SK-N-SH treated with all-trans-retinoic acid at 6 μM for 48 hours (cell line): ENCODE measurements at regions not wholly inside any gene's neighbourhood (a gene's known extent, or its start where the extent isn't known, plus 50 kb on each side); places are given as distances from the start of the nearest gene placed in this dataset.
"Not testable (repeated sequence)": the region's sequence is repeated elsewhere in the genome, so short reads cannot be mapped to it uniquely, and the experiment has no call there.

Experiments
- ATAC-seq: fragments of 200-7000 bp; cut with Tn5 transposase; 3 replicates; pipeline ENCODE4 v1.9.1; 2020; ENCODE audit warnings: mild to moderate bottlenecking, moderate library complexity
- ARNTL ChIP-seq: fragments of 450-650 bp; formaldehyde crosslinking; IDR thresholded peaks from 2 replicates; pipeline ENCODE4 v1.5.0; 2020; ENCODE audit warnings: low read depth, mild to moderate bottlenecking, moderate library complexity, borderline replicate concordance
- BACH2 ChIP-seq: fragments of 250-450 bp; sonication (Bioruptor Pico); IDR thresholded peaks from 2 replicates; pipeline ENCODE4 v1.9.0; 2021; ENCODE audit warnings: mild to moderate bottlenecking, borderline replicate concordance
- CSDC2 ChIP-seq: fragments of 250-450 bp; sonication (Bioruptor Pico); IDR thresholded peaks from 2 replicates; pipeline ENCODE4 v1.5.0; 2020; ENCODE audit warnings: mild to moderate bottlenecking, moderate library complexity
- ESRRG ChIP-seq: fragments of 250-450 bp; sonication (Bioruptor Pico); IDR thresholded peaks from 2 replicates; pipeline ENCODE4 v1.6.1; 2021; ENCODE audit warnings: mild to moderate bottlenecking
- GLIS3 ChIP-seq: fragments of 250-450 bp; sonication (Bioruptor Pico); IDR thresholded peaks from 2 replicates; pipeline ENCODE4 v1.5.0; 2020; ENCODE audit warnings: mild to moderate bottlenecking, moderate library complexity
- ISL1 ChIP-seq: fragments of 250-450 bp; sonication (Bioruptor Pico); IDR thresholded peaks from 2 replicates; pipeline ENCODE4 v2.1.2; 2022; ENCODE audit warnings: mild to moderate bottlenecking, moderate library complexity
- PPARA ChIP-seq: fragments of 250-450 bp; sonication (Bioruptor Pico); IDR thresholded peaks from 2 replicates; pipeline ENCODE4 v1.5.0; 2020; ENCODE audit warnings: mild to moderate bottlenecking, borderline replicate concordance
- SNAI2 ChIP-seq: fragments of 250-450 bp; sonication (Bioruptor Pico); IDR thresholded peaks from 2 replicates; pipeline ENCODE4 v1.5.0; 2020; ENCODE audit warnings: mild to moderate bottlenecking, moderate library complexity
- TCF4 ChIP-seq: fragments of 250-450 bp; sonication (Bioruptor Pico); IDR thresholded peaks from 2 replicates; pipeline ENCODE4 v1.8.0; 2021; ENCODE audit warnings: mild to moderate bottlenecking, moderate library complexity, borderline replicate concordance
- TOX ChIP-seq: fragments of 250-450 bp; sonication (Bioruptor Pico); IDR thresholded peaks from 2 replicates; pipeline ENCODE4 v1.8.0; 2021; ENCODE audit warnings: mild to moderate bottlenecking, moderate library complexity, borderline replicate concordance
- ZNF565 ChIP-seq: fragments of 450-650 bp; formaldehyde crosslinking; conservative IDR thresholded peaks from 2 replicates; pipeline ENCODE4 v1.5.0; 2020; ENCODE audit warnings: low read depth, mild to moderate bottlenecking, moderate library complexity
- ZNF70 ChIP-seq: fragments of 450-650 bp; formaldehyde crosslinking; IDR thresholded peaks from 2 replicates; pipeline ENCODE4 v1.5.0; 2020; ENCODE audit warnings: mild to moderate bottlenecking, moderate library complexity
- ZNF8 ChIP-seq: fragments of 450-650 bp; formaldehyde crosslinking; IDR thresholded peaks from 2 replicates; pipeline ENCODE4 v1.5.0; 2020; ENCODE audit warnings: mild to moderate bottlenecking, moderate library complexity
- TF ChIP-seq, protein P1 (sequence below): fragments of 250-450 bp; sonication (Bioruptor Pico); IDR thresholded peaks from 2 replicates; pipeline ENCODE4 v1.5.0; 2020; ENCODE audit warnings: mild to moderate bottlenecking, moderate library complexity
- TF ChIP-seq, protein P2 (sequence below): fragments of 250-450 bp; sonication (Bioruptor Pico); IDR thresholded peaks from 2 replicates; pipeline ENCODE4 v1.5.1; 2020; ENCODE audit warnings: low read depth, mild to moderate bottlenecking, moderate library complexity
- TF ChIP-seq, protein P3 (sequence below): fragments of 250-450 bp; sonication (Bioruptor Pico); IDR thresholded peaks from 2 replicates; pipeline ENCODE4 v1.8.0; 2021; ENCODE audit warnings: low read depth, mild to moderate bottlenecking, moderate library complexity, borderline replicate concordance
- TF ChIP-seq, protein P4 (sequence below): fragments of 250-450 bp; sonication (Bioruptor Pico); IDR thresholded peaks from 2 replicates; pipeline ENCODE4 v1.8.0; 2020; ENCODE audit warnings: mild to moderate bottlenecking, moderate library complexity, borderline replicate concordance

DNA sequence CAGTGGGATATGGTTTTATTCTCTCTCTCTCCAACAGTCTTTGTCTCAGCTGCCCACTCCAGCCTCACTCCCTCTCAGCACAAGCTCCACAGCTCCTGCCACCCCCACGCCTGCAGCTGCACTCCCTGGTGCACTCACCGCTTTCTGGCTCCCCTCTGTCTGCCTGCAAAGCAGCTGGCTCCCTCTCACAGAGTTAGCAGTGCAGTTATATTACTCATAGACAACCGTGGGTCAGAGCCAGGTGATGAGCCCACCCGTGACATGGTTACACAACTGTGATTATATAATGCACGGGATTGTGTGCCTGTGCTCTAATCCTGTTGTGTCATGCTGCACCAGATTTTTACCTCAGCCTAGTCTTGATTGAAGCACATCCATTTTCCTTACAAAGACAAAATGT is 276.9 kb upstream of the CHAC2 start:
- no peak for TF ChIP-seq ZNF8 (CRISPR knock-in tag)
- no peak for TF ChIP-seq CSDC2 (CRISPR knock-in tag)
- no peak for TF ChIP-seq GLIS3 (CRISPR knock-in tag)
- TF ChIP-seq, protein P1, sequence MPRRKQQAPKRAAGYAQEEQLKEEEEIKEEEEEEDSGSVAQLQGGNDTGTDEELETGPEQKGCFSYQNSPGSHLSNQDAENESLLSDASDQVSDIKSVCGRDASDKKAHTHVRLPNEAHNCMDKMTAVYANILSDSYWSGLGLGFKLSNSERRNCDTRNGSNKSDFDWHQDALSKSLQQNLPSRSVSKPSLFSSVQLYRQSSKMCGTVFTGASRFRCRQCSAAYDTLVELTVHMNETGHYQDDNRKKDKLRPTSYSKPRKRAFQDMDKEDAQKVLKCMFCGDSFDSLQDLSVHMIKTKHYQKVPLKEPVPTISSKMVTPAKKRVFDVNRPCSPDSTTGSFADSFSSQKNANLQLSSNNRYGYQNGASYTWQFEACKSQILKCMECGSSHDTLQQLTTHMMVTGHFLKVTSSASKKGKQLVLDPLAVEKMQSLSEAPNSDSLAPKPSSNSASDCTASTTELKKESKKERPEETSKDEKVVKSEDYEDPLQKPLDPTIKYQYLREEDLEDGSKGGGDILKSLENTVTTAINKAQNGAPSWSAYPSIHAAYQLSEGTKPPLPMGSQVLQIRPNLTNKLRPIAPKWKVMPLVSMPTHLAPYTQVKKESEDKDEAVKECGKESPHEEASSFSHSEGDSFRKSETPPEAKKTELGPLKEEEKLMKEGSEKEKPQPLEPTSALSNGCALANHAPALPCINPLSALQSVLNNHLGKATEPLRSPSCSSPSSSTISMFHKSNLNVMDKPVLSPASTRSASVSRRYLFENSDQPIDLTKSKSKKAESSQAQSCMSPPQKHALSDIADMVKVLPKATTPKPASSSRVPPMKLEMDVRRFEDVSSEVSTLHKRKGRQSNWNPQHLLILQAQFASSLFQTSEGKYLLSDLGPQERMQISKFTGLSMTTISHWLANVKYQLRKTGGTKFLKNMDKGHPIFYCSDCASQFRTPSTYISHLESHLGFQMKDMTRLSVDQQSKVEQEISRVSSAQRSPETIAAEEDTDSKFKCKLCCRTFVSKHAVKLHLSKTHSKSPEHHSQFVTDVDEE (CRISPR knock-in tag): no peak
- TF ChIP-seq SNAI2 (CRISPR knock-in tag): no peak
- peak; percentile 34; the same call in 1 of the 3 replicates for ATAC-seq

DNA sequence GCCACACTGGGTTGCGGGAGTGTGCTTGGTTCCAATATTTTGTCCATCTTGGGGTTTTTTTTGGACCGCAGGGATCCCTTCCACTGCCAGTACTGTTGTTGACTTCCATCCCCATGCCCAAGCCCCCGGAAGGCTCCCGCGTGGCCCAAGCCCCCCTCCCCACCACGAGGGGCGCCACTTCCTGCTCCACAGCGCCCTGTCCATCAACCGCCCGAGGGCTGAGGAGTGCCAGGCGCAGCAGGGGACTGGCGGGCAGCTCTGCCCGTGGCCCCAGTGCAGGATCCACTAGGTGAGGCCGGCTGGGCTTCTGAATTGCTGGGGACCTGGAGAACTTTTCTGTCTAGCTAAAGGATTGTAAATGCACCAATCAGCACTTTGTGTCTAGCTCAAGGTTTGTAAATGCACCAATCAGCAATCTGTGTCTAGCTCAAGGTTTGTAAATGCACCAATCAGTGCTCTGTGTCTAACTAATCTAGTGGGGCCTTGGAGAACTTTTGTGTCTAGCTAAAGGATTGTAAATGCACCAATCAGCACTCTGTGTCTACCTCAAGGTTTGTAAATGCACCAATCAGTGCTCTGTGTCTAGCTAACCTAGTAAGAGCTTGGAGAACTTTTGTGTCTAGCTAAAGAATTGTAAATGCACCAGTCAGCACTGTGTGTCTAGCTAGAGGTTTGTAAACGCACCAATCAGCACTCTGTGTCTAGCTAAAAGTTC is 281.3 kb upstream of the CHAC2 start:
- ATAC-seq: not testable (repeated sequence)

DNA sequence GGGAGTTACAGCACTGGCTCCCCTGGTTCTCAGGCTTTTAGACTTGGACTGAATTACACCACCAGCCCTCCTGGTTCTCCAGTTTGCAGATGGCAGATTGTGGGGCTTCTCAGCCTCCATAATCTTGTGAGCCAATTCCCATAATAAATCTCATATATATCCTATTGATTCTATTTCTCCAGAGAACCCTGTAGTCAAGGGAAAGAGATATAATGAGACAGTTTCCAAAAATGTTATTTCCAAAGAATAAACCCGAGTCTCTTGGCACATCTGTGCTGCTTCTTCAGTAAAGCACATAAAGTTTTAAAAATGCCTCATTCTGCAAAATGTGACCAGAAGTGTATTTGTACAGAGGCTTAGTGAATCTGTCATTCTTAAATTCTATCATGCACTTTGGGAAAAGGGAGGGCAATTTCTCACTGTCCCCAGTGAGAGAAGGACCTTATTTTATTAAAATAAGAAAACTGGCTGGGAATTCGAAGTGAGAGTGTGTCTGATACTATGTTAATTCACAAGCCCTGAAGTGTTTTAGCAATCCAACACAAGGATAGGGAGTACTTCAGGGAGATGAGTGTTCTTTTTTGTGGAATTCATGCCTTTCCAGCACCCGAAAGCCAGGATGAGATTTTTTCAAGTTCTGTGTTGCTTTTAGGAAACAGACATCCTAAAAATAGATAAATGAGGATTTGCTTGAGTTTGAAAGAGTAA is 282.4 kb upstream of the CHAC2 start:
- no peak for ATAC-seq
- no peak for TF ChIP-seq CSDC2 (CRISPR knock-in tag)

DNA sequence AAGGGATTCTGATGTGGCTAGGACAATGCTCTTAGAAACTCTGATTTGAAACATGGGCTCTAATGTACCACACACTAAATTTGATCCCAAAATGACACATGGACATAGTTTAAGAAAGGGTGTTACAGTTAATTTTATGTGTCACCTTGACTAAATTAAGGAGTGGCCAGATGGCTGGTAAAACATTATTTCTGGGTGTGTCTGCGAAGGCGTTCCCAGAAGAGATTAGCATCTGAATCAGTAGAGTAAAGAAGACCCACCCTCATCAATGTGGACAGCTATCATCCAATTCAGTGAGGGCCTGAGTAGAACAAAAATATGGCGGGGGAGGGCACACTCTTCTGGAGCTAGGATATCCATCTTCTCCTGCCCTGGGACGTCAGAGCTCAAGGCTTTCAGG is 283.1 kb upstream of the CHAC2 start:
- no peak for TF ChIP-seq BACH2 (CRISPR knock-in tag)
- TF ChIP-seq ARNTL (CRISPR knock-in tag): no peak
- TF ChIP-seq, protein P2, sequence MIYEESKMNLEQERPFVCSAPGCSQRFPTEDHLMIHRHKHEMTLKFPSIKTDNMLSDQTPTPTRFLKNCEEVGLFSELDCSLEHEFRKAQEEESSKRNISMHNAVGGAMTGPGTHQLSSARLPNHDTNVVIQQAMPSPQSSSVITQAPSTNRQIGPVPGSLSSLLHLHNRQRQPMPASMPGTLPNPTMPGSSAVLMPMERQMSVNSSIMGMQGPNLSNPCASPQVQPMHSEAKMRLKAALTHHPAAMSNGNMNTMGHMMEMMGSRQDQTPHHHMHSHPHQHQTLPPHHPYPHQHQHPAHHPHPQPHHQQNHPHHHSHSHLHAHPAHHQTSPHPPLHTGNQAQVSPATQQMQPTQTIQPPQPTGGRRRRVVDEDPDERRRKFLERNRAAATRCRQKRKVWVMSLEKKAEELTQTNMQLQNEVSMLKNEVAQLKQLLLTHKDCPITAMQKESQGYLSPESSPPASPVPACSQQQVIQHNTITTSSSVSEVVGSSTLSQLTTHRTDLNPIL (CRISPR knock-in tag): no peak
- TF ChIP-seq SNAI2 (CRISPR knock-in tag): no peak
- TF ChIP-seq ESRRG (CRISPR knock-in tag): no peak
- no peak for TF ChIP-seq ZNF70 (CRISPR knock-in tag)
- TF ChIP-seq, protein P3, sequence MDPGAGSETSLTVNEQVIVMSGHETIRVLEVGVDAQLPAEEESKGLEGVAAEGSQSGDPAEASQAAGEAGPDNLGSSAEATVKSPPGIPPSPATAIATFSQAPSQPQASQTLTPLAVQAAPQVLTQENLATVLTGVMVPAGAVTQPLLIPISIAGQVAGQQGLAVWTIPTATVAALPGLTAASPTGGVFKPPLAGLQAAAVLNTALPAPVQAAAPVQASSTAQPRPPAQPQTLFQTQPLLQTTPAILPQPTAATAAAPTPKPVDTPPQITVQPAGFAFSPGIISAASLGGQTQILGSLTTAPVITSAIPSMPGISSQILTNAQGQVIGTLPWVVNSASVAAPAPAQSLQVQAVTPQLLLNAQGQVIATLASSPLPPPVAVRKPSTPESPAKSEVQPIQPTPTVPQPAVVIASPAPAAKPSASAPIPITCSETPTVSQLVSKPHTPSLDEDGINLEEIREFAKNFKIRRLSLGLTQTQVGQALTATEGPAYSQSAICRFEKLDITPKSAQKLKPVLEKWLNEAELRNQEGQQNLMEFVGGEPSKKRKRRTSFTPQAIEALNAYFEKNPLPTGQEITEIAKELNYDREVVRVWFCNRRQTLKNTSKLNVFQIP (CRISPR knock-in tag): no peak
- TF ChIP-seq, protein P1 (CRISPR knock-in tag): no peak
- no peak for TF ChIP-seq TCF4
- no peak for TF ChIP-seq TOX (CRISPR knock-in tag)
- TF ChIP-seq GLIS3 (CRISPR knock-in tag): no peak
- TF ChIP-seq CSDC2 (CRISPR knock-in tag): no peak
- TF ChIP-seq ZNF565 (CRISPR knock-in tag): no peak
- TF ChIP-seq PPARA (CRISPR knock-in tag): no peak
- TF ChIP-seq, protein P4, sequence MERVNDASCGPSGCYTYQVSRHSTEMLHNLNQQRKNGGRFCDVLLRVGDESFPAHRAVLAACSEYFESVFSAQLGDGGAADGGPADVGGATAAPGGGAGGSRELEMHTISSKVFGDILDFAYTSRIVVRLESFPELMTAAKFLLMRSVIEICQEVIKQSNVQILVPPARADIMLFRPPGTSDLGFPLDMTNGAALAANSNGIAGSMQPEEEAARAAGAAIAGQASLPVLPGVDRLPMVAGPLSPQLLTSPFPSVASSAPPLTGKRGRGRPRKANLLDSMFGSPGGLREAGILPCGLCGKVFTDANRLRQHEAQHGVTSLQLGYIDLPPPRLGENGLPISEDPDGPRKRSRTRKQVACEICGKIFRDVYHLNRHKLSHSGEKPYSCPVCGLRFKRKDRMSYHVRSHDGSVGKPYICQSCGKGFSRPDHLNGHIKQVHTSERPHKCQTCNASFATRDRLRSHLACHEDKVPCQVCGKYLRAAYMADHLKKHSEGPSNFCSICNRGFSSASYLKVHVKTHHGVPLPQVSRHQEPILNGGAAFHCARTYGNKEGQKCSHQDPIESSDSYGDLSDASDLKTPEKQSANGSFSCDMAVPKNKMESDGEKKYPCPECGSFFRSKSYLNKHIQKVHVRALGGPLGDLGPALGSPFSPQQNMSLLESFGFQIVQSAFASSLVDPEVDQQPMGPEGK: no peak
- TF ChIP-seq ZNF8 (CRISPR knock-in tag): no peak
- TF ChIP-seq ISL1 (CRISPR knock-in tag): no peak

More for the DNA sequence above, 283.1 kb upstream of the CHAC2 start:
- ATAC-seq: no peak
